ENCODE measurements at regions not wholly inside any gene's neighbourhood (a gene's known extent, or its start where the extent isn't known, plus 50 kb on each side); places are given as distances from the start of the nearest gene placed in this dataset.

DNA sequence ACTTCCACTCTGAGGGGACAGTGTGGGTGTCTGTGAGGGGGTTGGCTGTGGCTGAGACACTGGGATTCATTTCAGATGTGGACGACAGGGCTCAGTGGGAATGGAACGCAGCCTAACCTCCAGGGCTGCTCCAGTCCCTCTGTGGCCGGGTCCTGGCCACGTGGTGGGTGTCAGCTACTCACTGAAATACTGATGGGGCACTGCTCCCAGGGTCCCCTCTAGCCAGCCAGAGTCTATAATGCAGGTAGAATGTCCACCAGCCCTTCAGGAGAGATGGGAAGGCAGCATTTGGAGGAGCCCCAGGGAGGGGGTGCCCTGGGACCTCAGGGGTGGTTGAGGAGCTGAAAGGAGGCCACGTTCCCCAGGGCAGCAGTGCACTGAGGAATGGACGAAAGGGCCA lies 87.2 kb upstream of the LANCL2 start:
- no peak for TF ChIP-seq YY1 (IDR thresholded peaks at IDR 0.05; ENCODE audit: extremely low read depth, insufficient replicate concordance, low read depth, low read length)
- TF ChIP-seq ELF1 (IDR thresholded peaks at IDR 0.05; ENCODE audit: borderline replicate concordance, low read depth), result no peak
- TF ChIP-seq POLR2A (IDR thresholded peaks at IDR 0.05; ENCODE audit: borderline replicate concordance, extremely low read depth, insufficient read depth, insufficient read length), result no peak
- no peak for TF ChIP-seq SRF (IDR thresholded peaks at IDR 0.05; ENCODE audit: low read depth)
- TF ChIP-seq, protein P1, sequence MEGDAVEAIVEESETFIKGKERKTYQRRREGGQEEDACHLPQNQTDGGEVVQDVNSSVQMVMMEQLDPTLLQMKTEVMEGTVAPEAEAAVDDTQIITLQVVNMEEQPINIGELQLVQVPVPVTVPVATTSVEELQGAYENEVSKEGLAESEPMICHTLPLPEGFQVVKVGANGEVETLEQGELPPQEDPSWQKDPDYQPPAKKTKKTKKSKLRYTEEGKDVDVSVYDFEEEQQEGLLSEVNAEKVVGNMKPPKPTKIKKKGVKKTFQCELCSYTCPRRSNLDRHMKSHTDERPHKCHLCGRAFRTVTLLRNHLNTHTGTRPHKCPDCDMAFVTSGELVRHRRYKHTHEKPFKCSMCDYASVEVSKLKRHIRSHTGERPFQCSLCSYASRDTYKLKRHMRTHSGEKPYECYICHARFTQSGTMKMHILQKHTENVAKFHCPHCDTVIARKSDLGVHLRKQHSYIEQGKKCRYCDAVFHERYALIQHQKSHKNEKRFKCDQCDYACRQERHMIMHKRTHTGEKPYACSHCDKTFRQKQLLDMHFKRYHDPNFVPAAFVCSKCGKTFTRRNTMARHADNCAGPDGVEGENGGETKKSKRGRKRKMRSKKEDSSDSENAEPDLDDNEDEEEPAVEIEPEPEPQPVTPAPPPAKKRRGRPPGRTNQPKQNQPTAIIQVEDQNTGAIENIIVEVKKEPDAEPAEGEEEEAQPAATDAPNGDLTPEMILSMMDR (IDR thresholded peaks at IDR 0.05 in 2 of 3, conservative IDR thresholded peaks at IDR 0.05 in 1 of 3; ENCODE audit: borderline replicate concordance in 1 of 3, insufficient read depth in 1 of 3, low read depth in 2 of 3, low read length in 2 of 3), result no peak
- TF ChIP-seq, protein P2, sequence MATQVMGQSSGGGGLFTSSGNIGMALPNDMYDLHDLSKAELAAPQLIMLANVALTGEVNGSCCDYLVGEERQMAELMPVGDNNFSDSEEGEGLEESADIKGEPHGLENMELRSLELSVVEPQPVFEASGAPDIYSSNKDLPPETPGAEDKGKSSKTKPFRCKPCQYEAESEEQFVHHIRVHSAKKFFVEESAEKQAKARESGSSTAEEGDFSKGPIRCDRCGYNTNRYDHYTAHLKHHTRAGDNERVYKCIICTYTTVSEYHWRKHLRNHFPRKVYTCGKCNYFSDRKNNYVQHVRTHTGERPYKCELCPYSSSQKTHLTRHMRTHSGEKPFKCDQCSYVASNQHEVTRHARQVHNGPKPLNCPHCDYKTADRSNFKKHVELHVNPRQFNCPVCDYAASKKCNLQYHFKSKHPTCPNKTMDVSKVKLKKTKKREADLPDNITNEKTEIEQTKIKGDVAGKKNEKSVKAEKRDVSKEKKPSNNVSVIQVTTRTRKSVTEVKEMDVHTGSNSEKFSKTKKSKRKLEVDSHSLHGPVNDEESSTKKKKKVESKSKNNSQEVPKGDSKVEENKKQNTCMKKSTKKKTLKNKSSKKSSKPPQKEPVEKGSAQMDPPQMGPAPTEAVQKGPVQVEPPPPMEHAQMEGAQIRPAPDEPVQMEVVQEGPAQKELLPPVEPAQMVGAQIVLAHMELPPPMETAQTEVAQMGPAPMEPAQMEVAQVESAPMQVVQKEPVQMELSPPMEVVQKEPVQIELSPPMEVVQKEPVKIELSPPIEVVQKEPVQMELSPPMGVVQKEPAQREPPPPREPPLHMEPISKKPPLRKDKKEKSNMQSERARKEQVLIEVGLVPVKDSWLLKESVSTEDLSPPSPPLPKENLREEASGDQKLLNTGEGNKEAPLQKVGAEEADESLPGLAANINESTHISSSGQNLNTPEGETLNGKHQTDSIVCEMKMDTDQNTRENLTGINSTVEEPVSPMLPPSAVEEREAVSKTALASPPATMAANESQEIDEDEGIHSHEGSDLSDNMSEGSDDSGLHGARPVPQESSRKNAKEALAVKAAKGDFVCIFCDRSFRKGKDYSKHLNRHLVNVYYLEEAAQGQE (IDR thresholded peaks at IDR 0.05; ENCODE audit: low read depth), result no peak
- Histone ChIP-seq H3K4me3 (replicated peaks in 1 of 2; ENCODE audit: low read depth in 1 of 2, low read length in 2 of 2) (no peak overlapping the region), H3K27ac (ENCODE audit: low read depth, low read length) (no peak overlapping the region), H3K9ac (ENCODE audit: low read length) (no peak overlapping the region), H2AFZ (ENCODE audit: low read depth, low read length, poor library complexity, severe bottlenecking) (no peak overlapping the region), H3K4me2 (ENCODE audit: low read length) (no peak overlapping the region), H3K79me2 (ENCODE audit: insufficient read depth, low read length) (no peaks in the 10 kb centered on the region), H3K27me3 (ENCODE audit: insufficient read depth, low read length) (no peaks in the 10 kb centered on the region), H3K4me1 (ENCODE audit: control insufficient read depth in 1 of 2, insufficient read depth in 2 of 2, low read length in 2 of 2) (no peaks in the 10 kb centered on the region), H4K20me1 (ENCODE audit: insufficient read depth) (no peaks in the 10 kb centered on the region), H3K36me3 (ENCODE audit: control insufficient read depth in 1 of 2, insufficient read depth in 2 of 2, low read length in 2 of 2) (no peaks in the 10 kb centered on the region), H3K9me2 (ENCODE audit: insufficient read depth) (no peaks in the 10 kb centered on the region), H3K9me3 (ENCODE audit: control insufficient read depth in 1 of 2, insufficient read depth in 1 of 2, low read depth in 1 of 2, low read length in 2 of 2) (no peaks in the 10 kb centered on the region)
- DNase-seq (ENCODE audit: low read depth, low spot score), result no peak
- ChIA-PET RAD21 (ENCODE audit: low non-redundant PET in 1 of 2, low total read pairs in 2 of 2, uncharacterized antibody in 2 of 2, unreplicated experiment in 2 of 2) (no interaction called here), POLR2A (no interaction called here), CTCF (interaction anchor here (1.0 to 4.6 kb wide), 4 partner anchors 23 to 316 kb away, joined by 3 to 24 read pairs (median 6); no protein-coding TSS in a partner anchor)
- no TSS peak for BruUV-seq (replicated peaks)
- intact Hi-C loops (cut with micrococcal nuclease), result no loop called here
- no peak for ATAC-seq
